Activated T-cell treated with anti-CD3 and anti-CD28 coated beads for 1 hour (primary cell): ENCODE measurements at regions not wholly inside any gene's neighbourhood (a gene's known extent, or its start where the extent isn't known, plus 50 kb on each side); places are given as distances from the start of the nearest gene placed in this dataset.
"Not testable (repeated sequence)": the region's sequence is repeated elsewhere in the genome, so short reads cannot be mapped to it uniquely, and the experiment has no call there.

Experiments
- DNase-seq: peaks from one replicate; pipeline ENCODE4 v3.0.0-alpha.2; 2020; ENCODE audit warnings: low read depth

DNA sequence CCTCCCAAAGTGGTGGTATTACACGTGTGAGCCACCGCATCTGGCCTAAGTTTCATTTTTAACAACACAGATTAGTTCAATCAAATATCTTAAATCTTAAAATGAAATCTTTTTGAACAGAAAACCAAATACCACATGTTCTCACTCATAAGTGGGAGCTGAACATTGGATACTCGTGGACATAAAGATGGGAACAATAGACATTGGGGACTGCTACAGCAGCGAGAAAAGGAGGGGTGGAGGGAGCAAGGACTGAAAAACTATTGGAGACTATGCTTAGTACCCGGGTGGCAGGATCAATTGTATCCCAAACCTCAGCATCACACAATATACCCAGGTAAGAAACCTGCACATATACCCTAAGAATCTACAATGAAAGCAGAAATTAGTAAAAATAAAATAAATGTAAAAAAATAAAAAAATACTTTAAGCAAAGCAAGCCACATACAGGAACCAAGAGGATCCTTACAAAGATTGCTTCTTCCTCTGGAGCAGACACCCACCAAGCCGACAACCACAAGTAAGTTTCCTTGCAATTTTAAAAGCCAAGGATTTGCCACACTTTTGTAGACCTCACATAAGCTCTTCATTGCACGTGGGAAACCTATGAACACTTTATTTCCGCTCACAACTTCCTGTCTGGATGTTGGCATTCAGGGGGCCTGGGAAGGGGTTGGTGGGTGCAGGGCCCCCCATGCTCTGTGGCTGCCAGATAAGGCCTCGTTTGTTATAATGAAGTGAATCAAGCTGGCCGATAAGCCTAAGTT is 147.9 kb downstream of the MYCN start:
- no peak for DNase-seq

DNA sequence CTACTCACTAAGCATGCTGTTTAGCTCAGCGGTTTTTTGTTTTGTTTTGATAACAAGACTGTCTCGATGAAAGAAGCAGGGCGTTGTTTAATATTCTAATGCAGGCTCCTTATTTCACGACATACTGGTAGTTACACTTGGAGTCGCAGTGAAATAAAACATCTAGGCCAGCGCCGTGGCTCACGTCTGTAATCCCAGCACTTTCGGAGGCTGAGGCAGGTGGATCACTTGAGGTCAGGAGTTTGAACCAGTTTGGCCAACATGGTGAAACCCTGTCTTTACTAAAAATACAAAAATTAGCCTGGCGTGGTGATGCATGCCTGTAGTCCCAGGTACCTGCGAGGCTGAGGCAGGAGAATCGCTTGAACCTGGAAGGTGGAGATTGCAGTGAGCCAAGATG is 145.8 kb downstream of the MYCN start:
- not testable (repeated sequence) for DNase-seq

DNA sequence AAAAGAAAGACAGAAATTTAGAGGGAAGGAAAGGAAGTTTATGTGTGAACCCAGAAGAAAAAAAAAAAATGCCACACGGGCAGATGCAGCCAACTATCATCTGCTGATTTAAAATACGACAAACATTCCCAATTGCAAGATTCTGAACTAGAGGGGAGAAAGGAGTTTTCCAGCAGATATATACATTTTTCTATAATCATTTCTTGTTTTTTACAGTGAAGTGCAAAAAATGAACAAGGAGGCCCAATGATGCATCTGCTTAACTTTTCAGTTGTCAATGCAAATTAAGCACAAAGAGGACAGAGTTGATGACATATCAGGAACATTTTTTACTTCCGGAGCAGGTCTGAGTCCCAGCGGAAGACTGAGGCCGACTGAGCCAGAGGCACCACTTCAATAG is 144.7 kb downstream of the MYCN start:
- no peak for DNase-seq

DNA sequence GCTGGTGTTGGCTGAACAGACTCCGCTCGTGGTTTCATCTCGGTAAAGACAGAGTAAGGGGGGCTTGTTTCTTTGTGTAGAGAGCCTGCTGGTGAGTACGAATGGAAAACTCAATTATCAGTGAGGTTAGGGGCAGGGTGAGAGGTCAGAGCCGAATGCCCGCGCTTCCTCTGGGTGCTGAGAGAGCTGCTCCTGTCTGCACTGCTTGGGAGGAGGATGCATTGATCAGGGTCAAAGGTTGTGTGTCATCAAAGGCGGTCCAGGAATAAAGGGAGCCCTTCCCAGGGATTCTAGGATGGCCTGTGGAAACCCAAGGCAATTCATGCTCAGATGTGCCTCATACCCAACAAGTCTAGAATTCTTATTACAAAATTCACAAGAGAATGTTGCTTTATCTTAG is 143.9 kb downstream of the MYCN start:
- DNase-seq = no peak

DNA sequence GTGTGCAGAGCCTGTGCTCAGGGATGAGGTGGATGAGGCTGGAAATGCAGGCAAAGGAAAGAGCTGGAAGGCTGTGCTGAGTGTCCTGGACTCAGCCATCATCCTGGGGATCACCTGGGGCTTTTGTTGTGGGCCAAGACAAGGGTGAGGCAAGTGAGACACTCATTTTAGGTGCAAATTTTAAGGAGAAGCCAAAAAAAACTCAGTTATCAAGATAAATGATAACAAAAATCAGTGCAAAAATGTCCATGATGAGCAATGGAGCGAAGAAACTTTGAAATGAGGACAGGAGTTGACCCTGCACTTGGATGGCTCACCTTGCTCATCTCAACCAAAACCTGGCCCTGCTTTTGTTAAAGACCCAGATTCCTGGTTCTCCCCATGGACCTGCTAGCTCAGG is 141.9 kb downstream of the MYCN start:
- DNase-seq = no peak

DNA sequence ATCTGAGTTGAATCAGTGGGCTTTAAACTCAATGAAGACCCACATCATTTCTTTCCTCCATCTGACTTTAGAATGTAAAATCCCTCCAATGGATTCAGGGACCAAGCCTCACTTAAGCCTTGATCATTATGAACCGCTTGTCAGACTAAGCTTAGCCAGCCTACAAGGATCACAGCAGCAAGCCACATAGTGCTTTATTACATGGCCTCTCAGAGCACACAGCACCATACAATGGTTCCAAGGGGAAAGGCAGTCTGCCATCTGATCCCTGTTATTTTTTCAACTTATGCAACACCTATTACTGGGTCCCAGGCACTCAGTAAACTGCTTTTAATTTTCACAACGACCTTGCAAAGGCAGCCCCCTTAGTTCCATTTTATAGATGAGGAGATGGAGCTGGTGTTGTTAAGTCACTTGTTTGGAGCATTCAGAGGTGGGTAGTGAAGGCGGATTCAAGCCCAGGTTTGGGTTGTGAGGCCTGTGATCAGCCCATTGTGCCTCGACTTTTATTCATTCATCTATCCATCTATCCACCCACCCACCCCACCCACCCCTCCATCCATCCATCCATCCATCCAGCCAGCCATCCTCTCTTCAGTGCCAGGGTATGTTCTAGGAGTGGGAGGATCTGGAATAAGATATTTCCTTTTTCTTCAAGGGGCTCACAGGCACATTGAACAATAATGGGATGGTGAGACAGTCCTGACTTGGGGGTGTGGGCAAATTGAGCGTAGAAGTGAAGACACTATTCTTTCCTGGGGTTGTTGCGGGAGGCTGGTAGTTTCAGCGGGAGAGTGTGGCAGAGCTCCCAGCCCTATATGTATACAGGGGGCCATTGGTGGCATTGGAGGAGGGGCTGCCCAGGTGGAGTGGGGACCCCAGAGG is 141.2 kb downstream of the MYCN start:
- no peak for DNase-seq

DNA sequence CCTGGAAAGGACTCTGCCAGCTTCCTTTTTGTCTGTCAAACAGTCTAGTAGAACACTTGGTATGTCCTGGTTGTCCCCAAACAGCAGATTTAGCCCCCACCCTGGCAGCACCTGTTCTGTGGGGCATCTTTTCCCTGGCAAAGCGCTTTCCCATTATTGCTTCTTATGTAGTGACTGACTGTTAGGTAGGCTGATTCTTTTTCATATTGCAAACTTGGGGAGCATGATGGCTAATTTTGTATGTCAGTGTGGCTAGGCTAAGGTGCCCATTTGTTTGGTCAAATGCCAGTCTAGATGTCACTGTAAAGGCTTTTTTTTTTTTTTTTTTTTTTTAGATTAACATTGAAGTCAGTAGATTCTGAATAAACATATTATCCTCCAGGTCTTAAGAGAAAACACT is 140.2 kb downstream of the MYCN start:
- DNase-seq = no peak

DNA sequence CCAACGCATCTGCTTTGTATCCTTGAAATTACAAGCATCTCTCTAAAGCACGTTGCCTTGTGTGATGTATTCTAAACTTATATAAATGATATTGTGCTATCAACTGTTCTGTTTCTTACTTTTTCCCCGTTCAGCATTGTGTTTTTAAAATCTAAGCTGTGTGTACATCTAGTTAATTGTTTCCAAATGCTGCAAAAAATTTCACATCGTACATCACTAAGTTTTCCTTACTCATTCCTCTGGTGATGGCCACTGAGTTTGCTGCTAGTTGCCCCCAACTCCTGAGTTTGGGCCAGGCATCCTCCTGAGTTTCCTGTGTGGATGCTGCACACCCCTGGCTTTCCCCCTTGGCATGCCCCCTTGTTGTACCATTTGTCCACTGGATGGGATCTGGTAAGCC is 139.7 kb downstream of the MYCN start:
- no peak for DNase-seq

DNA sequence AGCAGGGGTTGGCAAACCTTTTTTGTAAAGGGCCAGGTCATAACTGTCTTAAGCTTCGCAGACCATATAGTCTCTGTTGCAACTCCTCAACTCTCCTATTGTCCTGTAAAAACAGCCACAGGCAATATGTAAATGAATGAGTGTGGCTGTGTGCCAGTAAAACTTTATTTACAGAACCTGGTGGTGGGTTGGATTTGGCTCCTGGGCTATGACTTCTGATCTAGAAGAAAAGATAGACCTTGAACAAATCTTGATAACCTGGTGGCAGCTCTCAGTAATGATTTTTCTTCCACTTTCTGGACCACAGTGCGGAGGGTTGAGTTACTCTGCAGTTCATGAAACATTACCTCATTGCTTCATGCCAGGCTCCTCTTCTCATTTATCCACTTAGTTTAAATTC is 139.3 kb downstream of the MYCN start:
- DNase-seq = no peak

DNA sequence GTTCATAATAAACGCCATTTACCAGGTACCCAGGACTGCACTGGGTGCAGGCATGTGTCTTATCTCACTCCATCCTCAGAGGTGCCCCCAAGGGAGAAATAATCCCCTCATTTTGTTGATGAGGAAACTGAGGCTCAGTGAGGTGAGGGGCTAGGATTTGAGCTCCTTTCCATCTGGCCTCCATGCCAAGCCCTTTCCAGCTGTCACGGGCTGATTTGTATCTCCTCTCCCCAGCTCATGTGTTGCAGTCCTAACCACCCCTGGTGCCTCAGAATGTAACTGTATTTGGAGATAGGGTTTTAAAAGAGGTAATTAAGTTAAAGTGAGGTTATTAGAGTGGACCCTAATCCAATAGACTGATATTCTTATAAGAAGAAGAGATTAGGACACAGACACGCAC is 137.3 kb downstream of the MYCN start:
- no peak for DNase-seq

DNA sequence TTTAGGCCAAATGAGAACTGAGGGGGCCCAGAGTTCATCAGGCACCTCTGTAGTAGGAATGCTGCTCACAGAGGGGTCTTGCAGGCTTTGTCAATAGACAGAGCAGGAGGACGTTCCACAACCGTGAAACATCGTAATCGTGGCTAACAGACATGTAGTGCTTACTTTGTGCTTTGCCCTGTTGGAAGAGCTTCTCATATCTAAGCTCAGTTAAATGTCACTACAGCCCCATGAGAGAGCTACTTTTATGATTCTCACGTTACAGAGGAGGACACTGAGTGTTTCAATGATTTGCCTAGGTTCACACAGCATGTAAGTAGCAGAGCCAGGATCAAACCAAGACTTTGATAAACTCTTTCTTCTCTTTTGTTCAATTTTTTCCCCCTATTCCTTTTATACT is 136.6 kb downstream of the MYCN start:
- DNase-seq = no peak

DNA sequence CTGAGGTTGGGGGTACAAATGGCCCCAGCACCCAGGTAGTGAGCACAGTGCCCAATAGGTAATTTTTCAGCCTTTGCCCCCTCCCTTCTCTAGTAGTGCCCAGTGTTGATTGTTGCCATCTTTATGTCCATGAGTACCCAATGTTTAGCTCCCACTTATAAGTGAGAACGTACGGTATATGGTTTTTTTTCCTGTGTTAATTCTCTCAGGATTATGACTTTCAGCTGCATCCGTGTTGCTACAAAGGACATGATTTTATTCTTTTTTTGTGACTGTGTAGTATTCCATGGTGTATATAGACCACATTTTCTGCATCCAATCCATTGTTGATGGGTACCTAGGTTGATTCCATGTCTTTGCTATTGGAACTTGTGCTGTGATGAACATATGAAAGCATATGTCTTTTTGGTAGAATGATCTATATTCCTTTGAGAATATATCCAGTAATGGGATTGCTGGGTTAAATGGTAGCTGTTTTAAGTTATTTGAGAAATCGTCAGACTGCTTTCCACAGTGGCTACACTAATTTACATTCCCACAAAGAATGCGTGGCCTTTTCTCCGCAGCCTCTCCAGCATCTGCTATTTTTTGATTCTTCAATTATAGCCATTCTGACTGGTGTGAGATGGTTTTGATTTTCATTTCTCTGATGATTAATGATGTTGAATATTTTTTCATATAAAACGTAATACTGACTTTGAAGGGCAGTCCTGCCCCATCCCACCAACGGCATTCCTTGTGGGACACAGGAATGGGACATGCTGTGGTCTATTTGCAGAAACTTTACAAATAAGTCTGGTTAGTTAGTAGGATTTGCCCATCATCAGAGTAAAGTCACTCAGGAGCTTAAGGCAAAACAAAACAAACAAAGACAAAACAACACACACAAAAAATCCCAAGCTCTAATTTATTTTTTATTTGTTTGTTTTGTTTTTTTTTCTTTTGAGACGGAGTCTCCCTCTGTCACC is 135.0 kb downstream of the MYCN start:
- DNase-seq = no peak

DNA sequence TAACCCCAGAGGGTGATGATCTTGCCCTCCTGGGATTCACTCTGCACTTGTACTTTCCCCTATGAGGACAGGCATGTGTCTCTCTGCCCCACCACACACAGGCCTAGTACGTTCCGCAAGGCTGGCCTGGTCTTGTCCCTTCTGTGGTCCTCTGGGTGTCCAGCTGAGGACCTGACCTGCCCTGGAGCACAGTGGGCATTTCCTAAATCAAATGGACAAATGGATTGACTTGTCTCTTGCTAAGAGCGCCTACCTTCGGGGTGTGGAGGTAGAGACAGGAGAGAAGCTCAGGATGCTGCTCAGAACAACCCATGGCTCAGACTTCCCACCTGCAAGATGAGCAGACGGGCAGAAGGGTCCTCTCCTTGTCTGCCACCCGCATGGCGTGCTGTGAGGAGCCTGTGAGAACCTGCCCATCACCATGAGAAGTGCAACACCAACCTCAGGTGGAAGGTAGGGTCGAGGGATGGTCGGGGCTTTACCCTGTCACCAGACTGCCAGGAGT is 133.6 kb downstream of the MYCN start:
- no peak for DNase-seq

DNA sequence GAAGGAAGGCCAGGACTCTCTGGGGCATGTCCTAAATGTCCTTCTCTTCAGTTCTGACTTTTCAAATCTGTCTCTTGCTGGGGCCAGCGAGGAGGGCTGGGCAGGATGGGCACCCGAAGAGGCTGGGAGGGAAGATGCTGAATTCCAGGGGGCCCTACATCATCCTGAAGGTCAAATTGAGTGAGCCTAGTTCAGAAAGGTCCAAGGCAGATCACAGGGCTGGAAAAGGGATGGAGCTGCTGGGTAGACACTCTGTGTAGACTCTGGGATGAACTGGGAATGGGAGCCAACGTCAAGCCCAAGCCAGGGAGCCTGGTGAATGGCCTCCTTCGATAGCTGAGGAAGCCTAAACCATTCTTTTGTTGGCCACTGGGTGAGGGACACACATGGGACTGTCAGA is 133.1 kb downstream of the MYCN start:
- DNase-seq = no peak

DNA sequence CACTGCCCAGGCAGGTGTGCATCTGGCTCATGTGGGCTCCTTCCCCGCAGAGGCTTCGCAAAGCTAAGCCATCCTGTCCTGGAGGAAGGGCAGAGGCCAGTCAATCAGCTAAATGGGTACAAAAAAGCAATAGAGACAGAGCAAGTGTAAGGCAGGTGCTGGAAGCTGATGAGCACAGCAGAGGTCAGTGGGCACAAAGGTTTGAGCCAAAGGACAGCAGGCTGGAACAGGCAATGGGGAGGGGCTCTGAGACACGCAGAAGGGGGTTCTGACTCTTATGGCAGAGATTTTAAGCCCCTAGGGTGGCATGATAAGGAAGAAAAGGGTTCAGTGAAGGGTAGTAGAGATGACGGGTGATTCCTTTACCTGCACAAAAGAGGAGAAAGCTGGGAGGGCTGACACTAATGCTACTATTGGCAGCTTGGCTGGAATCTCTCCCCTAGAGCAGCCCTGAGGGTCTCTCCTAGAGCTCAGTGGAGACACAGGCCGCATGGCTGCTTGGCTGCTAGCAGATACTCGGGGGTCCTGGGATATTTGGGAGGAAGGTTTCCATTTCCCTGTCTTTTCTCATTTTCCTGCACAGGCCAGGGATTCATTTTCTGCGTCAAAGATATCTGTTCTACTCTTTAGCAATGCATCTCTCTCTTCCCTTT is 132.4 kb downstream of the MYCN start:
- no peak for DNase-seq

DNA sequence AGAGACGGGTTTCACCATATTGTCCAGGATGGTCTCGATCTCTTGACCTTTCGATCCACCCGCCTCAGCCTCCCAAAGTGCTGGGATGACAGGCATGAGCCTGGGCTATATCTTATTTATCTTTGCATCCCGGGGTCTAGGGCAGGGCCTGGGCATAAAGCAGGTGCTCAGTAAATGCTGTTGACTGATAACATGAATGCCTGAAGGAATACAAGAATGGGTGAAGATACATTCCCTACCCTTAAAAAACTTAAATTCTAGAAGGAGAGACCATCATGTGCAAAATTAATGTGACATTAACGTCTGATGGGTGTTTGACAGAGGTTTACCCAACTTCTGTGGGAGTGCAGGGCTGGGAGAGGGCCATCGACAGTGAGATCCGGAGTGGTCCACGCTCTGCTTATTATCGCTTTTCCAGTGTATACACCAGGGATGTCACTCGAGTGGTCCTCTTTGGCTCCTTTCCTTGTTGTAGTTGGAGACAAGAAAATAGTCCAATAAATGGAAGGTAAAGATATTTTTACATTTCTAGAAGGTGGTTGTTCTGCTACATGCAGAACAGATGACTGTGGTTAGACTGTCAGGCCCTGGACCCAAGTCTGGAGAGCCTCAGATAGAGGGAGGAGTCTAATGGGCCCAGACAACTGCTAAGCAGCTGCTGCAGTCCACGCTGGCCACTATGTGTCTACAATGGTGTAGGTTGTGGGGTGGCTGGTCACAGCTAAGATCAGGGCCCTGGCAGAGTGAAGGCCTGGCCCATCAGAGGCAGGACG is 131.7 kb downstream of the MYCN start:
- DNase-seq = no peak

DNA sequence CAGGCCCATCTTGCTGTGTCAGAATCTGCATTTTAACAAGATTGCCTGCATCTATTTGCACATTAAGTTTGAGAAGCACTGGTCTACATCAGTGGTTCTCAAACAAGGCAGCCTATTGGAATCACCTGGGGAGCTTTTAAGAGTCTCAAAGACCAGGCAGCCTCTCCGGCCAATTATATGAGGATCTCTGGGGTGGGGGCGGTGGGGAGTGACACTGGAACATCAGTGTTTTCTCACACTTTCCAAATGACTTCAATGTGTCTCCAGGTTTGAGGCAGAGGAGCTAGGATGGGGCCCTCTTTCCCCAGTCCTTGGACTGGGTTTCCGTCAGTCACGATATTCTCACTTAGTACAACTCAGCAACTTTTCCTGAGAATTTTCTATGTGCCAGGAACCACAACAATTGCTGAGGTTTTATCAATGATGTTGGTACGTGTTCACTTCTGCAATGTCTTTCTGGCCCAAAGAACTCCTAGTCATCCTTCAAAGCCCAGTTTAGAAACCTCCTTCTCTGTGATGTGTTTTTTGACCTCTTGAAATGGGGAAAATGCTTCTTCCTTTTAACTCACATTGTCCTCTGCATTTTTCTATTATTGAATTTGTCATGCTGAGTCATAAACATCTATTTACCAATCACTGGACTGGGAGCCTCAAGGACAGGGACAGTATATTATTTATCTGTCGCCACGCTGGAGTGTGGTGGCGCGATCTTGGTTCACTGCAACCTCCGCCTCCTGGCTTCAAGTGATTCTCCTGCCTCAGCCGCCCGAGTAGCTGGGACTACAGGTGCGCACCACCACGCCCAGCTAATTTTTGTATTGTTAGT is 130.9 kb downstream of the MYCN start:
- no peak for DNase-seq

DNA sequence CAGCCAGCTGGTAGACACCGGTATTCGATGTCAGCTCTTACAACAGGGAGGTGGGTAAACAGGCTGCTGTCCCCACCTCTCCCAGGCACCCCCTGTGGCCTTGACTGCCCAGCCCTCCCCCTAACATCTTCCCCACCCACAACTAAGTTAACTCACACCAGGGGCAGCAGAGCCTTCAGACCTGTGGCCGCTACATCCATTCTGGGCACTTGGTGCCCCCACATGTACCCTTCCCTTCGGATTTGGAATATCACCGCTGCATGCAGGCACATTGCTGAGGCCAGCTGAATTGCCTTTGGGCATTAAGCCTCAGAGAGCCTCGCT is 130.3 kb downstream of the MYCN start:
- no peak for DNase-seq

DNA sequence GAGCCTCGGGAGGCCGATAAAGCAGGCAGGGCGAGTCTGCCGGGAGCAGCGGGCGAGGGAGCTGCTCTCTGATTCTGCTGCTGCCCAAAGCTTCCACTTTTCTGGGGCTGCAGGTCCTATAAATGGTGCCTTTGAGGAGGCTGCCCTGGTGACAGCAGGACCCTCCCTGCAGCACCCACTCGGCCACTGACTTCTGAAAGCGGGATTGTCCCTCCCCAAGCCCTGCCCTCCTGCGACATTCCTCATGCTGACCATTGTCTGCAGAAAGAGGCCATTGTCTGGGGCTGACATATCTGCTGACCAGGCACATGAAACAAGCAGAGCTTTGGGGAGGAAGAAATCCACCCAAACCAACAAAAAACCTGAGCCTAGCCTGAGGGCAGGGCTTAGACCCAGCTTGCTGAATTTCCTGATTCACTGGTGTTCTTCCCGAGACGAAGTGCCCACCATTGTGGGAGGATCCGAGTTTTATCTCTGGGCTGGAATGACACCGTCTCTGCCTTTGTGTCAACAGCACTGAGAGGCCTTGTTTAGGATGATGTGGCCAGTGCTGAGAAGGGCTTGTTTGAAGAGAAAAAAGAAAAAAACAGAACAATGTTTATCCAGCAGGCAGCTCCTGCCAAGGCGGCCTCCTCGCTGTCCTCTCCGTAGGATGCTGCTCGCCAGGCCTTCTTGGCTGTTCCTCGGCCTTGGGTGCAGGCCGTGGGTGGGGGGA is 129.7 kb downstream of the MYCN start:
- no peak for DNase-seq

DNA sequence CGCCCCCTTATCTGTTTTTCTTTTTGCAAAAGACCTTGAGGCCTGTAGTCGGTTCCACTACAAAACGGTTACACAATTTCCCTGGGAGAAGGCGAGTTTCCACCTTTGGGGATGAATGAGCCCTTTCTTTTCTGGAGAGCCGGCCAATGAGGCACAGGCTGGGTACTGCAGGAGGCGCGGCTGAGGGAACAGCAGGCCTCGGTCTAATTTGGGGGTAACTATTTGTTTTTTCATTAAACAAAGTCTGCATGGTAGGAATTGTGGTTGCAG is 129.2 kb downstream of the MYCN start:
- DNase-seq = no peak
